Activated naive CD4-positive, alpha-beta T cell treated with Interleukin-2 at 50 U/mL for 16 hours (primary cell): ENCODE measurements at regions not wholly inside any gene's neighbourhood (a gene's known extent, or its start where the extent isn't known, plus 50 kb on each side); places are given as distances from the start of the nearest gene placed in this dataset.

Source experiments
- DNase-seq: peaks from one replicate; pipeline ENCODE4 v3.0.0-alpha.2; 2020

DNA sequence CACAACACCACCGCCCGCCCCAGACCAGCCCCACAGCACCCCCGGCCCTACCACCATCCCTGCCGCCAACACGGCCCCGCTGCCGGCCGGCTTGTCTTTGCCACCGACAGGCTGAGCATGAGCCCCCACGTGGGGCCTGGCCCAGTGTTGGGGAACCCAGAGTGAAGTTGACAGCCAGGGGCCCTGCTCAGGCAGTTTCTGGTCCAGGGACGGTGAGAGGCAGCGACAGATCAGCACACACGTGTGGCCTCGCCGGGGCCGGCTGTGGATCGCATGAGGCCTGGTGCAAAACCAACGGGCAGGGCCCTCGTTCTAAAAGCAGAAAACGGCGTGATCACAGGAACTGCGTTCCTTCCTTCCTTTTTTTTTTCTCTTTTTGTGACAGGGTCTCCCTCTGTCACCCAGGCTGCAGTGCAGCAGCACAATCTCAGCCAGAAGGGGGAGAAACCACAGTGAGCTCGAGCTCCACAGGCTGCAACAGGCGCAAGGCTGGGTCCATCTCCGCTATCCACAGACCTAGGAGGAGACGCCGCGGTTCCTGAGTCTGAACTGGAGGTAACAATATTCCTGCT lies 50.5 kb upstream of the FBRSL1 start:
- no peak for DNase-seq

DNA sequence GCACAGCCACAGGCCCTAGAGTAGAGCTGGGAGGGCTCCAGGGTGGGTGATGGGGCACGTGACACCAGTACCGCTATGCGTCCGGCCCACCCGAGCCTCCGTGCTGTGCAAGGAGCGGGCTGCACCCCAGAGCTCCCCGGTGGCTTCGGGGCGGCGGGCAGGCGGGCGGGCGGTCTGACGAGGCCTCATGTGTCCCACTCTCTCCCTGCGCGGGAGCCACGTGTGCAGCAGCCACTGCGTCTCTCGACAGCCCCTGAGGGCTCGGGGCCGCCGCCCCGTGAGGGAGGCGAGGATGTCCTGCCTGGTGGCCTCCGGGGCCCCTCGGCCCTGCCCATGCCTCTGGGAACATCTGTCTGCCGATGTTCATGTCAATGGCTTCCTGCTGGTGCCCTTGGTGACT lies 51.2 kb upstream of the FBRSL1 start:
- DNase-seq, result no peak

DNA sequence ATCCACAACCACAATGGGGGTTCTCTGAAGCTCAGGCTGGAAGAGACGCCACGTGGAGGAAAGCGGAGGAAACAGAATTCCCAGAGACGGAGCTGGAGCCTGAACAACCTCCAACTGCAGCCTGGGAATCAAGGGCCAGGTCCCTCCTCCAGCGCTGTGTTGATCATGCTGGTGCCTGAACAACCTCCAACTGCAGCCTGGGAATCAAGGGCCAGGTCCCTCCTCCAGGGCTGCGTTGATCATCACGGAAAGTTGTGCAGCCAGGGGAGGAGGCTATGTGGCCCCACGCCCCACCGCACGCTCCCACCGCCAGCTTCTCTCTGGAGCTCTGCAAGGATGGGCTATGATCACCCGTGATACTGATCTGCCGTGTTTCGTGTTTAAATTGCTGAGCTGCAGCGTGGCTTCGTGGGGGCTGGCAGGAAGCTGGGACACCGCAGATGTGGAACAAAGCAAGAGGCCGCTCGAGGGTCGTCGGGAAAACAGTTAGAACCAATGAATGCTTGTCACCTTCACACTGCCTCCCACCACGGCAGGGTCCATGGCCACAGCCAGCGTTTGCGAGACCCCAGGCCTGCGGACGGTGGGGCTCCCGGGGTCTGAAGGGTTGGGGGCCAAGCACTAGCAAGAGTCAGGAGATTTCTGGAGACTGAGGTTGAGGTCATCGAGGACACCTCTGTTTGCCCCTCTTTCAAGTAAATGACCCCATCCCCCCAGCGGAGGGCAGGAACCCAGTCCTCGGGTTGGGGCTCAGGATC lies 51.8 kb upstream of the FBRSL1 start:
- no peak for DNase-seq

DNA sequence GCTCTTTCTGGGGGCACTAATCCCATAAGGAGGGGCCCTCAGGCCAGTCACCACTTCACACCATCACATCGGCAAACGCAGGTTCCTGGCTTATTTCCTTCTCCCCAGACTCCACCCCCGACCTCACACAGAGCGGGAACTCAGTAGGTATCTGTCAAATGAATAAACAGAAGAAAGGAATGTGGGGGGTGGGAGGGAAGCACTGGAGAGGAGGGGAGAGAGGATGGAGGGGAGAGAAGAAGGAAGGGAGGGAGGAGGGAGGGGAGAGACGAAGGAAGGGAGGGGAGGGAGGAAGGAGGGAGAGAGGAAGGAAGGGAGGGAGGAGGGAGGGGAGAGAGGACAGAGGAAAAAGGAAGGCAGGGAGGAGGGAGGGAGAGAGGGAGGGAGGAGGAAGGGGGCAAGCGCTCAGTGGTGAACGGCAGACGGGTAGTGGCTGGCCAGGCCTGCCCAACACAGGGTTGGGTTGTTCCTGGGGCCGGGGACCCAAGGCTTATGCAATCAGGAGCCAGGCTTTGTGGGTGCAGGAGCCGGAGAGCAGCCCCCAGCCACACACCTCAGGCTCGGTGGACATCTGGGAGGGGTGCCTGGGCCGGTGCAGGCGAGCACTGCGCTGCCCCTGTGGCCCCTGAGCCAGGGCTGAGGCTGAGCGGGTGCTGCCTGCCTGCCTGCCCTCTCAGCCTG lies 52.6 kb upstream of the FBRSL1 start:
- no peak for DNase-seq

DNA sequence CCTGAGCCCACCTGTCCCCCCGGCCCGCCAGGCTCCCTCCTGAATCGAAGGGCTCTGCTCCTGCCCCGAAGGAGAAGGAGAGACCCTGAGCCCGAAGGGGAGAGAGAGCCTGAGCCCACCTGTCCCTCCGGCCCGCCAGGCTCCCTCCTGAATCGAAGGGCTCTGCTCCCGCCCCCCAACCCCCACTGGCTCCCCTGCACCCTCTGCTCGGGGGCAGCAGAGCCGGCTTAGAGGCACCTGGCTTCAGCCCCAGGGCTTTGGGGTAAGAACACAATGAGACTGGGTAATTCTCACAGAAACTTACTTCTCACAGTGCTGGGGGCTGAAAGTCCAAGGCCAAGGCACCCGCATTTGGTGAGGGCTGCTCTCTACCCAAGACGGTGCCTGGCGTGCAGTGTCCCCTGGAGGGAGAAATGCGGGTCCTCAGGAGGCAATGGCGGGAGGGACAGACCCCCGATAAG lies 53.1 kb upstream of the FBRSL1 start:
- DNase-seq, result no peak

DNA sequence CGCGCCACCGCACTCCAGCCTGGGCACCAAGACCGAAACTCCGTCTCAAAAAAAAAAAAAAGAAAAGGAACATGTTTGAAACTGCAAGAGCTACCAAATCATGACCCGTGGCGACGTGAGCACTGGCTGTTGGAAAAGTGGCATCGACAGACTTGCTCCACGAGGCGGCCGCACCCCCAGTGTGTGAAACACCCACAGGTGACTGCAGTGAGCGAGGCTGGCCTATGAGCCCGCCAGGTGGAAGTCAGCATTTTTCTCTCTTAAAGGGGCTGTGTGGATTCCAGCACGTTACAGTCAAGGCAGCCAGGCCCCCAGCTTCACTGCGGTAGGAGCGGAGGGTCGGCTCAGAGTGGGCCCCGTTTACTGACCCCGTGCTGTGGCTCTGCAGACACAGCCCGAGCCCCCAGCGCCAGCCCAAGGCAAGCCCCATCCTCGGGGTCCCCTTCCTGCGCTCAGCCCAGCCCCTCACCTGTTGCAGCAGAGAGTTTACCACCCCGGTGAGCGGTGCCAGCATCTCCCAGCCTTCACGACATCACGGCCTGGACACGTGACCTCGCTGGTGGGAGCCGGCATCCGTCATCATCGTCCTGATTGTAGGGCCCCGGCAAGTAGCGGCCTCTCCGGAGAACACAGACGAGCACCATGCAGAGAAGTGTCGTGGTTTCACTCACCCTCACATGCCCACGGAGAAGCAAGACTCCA lies 54.3 kb upstream of the FBRSL1 start:
- DNase-seq, result no peak

DNA sequence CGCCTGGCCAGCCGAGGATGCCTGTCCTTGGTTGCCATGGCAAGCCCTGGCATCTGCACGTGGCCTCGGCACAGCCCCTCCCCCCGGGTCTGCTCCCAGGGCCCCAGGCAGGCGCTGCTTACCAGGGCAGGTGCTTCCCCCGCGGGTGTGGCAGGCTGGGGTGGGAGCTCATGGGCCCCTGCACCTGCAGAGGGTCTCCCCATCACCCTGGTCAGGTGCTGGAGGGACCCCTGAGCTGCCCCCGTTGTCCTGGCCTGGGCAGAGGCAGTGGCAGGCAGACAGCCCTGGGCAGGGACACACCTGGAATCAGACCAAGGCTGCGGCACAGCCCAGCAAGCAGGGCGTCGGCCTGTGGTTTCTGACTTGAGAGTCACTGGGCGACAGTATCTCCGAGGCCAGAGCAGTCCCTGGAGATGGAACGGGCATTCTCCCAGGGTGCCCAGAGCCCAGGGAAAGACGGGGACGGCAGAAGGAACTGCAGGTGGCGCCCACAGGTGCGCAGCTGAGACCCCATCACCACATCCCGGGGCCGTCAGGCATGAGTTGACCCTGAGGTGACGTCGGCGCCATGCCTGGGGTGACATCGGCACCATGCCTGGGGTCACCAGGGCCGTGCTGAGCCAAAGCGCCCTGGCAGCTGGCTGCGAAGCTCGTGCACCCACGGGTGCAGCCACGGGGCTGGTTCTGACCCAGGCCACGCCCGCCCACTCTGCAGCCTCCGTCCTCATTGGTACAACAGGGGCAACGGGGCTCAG lies 56.1 kb upstream of the FBRSL1 start:
- DNase-seq, result no peak

DNA sequence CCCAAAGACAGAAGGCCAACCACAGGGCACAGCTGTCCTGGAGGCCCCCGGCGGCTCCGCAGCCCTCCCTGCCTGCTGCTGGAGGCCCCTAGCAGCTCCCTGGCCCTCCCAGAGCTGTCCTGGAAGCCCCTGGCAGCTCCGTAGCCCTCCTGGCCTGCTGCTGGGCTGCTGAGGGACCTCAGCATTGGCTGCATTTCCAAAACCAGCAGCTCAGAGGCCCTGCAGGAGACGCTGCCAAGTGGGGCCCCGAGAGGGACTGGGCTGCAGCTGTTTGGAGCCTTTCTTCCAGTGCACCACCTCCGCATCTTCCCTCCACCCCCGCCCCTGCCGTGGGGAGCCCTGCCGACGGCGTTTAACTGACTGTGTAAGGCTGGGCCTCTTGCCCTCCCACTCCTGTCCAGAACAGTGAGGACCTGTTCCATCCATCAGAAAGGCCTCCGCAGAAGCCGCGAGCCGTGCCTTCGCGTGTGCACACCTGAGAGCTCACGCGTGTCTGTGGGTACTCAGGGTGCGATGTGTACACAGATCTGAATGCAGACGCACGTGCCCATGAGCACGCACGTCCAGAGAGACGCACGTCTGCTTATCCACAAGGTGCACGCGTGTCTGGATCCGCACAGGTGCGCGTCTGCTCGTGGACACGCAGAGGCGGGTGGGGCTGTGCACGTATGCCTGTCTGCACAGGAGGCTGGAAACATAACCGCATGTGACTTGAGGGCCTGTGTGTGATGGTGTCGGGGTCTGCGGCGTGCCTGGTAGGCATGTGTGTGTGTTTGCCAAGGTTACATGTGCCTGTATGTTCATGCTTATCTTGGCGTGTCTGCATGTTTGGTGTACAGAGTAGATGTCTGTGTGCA lies 57.0 kb upstream of the FBRSL1 start:
- no peak for DNase-seq

DNA sequence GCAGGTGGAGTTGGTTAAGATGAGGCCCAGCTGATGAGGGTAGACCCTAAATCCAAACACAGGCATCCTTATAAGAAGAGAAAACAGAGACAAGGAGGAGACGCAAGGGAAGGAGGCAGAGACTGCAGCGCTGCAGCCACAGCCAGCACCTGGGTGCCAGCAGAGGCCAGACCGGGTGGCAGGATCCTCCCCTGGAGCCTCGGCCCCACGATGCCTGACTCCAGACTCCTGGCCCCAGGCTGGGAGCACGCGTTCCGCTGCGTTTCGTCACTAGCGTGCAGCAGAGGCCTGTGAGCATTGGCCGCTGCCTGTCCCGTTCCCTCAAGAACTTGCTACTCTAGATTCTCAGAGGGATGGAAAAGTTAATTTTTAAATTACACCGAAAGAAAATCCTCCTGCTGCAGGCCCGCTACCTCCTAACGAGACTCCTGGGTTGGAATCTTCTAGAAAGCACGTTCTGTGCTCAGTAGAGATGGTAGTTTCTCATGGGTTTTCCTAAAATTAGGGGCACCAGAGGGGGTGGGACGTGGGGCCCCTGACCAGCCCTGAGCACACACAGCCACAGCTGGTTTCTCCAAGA lies 57.7 kb upstream of the FBRSL1 start:
- no peak for DNase-seq

DNA sequence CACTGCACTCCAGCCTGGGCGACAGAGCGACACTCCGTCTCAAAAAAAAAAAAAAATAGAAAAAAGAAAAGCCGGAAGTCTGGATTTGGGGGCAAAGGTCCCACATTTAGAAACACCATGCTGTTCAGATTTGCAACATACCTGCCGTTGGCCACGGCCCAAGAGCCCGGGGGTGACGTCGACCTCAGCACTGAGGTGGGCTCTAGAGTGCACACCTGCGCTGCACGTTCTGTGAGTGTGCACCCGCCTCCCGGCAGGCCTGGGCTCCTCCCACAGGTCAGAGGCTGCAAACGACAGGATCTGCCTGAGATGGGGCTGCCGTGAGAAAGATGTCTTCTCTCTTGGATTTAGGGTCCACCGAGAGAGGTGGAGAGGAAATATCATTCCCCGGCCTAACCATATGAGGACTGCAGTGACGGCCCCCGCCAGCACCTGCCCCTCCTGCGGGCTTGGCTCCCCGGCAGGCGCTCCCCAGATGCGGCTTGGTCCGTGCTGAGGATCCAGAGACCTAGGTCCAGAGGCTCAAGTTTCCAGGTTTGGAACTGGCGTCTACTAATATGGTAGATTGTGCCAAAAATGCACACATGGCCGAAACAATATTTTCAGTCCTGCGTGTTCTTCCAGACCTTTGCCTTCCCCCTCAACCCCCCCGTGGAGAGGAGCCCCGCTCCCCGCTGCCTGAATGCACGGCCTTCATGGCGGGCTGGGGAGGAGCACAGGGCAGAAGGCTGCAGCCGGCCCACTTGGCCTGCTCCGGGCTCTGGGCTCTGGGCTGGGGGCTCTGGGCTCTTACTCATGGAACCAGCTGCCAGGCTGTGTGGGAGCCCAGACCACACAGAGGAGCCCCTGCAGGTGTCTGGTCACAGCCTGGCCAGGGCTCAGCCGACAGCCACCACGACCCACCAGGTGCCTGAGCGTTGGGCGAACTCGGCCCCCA lies 58.8 kb upstream of the FBRSL1 start:
- no peak for DNase-seq

DNA sequence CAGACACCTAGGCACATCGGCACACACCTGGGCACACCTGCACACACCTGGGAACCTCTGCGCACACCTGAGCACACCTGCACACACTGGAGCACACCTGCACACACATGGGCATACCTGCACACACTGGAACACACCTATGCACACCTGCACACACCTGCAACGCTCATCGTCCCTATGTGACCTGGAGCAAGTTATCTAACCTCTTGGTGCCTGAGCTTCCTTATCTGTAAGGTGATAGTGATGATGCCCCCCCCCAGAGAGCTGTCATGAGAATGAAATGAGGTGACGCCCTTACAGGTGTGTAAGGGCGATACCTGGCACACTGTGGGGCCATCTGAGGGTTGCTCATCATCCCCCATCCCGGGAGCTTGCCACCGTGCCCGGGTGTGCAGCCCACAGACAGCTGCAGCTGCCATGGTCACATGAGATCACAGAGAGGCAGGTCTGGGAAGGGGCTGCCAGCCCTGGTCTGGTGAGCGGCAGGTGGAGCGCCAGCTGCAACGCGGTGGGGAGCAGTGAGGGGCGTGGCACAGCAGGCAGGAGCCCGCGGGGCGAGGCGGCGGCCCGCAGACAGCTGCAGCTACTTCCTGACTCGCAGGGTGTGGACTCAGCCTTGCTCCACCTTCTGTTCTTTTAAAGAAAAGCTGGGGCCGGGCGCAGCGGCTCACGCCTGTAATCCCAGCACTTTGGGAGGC lies 59.9 kb upstream of the FBRSL1 start:
- DNase-seq, result peak; percentile 53

DNA sequence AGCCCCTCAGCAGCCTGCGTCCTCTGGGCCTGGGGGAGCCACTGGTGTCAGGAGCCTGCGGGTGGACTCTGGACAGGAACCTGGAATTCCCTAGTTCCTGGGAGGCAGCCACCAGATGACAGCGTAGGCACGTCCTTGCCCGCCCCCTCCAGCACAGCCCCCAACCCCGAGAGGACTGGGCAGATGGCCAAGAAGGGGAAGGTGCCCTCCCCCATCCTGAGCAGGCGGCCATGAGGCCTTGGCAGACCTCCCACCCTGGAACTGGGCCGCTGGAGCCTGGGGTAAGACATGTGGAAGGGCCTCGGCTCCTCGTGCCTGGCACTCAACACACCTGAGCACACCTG lies 60.4 kb upstream of the FBRSL1 start:
- DNase-seq, result no peak

DNA sequence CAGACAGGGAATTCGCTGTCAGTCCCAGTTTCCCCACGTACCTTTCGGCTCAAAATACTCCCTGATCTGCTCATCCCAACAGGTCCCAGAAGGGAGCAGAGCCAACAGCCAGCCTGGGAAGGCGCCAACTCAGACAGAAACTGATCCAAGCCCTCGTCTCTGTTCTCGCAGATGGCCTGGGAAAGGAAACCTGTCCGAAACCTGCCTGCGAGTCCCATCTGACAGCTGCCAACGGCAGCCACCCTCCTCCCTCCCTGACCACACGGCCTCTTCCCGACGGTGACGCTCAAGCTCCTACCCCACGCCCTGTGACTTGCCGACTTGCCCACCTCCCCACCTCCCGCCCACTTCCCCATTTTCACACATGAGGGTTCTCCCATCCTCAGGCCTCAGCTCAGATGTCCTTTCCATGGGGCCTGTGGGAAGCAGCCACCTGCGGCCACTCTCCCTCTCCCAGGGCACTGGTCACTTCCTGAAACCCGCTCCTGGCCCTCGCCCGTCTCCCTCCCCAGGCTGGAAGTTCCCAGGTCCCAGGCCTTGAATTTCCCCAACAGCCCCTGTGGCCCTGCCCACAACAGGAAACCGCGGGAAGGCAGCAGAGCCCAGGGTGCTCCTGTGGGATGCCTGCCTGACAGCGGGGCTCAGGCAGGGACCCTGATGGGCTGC lies 60.9 kb upstream of the FBRSL1 start:
- no peak for DNase-seq

DNA sequence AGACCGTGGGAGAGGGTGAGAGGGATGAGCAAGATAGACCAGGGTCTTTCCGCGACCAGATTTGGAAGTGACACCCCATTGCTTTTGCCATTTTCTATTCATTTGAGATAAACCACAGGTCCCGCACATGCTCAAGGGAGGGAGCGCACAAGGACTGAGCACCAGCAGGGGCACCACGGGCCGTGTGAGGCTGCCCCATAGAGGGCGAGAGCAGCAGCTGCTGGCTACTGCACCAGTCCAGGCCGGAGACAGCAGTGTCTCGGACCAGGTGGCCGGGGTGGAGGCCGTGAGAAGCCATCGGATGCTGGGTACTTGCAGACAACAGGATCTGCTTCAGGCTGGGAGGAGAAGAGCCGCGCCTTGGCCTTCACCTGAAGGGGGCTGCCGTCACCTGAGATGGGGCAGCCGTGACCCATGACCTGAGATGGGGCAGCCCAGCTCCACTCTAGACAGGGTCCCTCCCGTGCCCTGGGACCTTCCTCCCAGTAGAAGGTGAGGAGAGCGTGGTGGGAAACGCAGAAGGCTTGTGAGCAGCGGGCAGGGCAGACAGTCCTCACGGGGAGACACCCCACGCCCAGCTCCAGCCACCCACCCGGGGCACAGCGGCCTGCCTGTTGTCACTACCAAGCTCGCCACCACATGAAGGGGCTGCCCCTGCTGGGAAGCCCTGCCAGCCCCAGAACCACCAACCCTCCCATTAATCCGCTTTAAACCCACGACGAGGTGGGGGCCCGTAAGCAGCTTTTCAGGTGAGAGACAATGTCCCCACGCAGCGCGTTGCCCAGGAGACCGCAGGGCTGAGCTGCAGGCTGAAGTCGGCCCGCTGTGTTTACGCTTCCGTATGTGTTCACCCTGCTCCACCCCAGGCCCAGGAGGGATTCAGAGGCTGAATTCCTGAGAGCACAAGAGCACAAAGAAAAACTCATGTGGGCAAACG lies 61.7 kb upstream of the FBRSL1 start:
- no peak for DNase-seq

DNA sequence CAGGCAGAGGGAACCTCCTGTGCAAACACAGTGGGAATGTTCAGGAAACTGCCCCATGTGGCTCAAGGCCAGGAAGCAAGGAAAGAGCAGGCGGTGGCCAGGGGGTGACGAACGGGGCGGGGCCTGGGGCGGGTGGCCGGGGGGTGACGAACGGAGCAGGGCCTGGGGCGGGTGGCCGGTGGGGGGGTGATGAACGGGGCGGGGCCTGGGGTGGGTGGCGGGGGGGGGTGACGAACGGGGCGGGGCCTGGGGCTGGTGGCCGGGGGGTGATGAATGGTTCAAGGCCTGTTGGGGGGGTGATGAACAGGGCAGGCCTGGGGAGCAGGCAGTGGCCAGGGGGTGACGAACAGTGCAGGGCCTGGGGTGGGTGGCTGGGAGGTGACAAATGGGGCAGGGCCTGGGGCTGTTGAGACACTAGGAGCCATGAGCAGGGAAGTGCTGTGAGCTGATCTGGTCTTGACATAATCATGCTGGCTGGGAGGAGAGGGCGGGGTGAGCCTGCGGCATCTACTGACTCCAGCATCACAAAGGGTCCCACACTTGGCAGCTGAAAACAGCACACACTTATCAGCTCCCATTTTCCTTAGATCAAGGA lies 62.7 kb upstream of the FBRSL1 start:
- no peak for DNase-seq

DNA sequence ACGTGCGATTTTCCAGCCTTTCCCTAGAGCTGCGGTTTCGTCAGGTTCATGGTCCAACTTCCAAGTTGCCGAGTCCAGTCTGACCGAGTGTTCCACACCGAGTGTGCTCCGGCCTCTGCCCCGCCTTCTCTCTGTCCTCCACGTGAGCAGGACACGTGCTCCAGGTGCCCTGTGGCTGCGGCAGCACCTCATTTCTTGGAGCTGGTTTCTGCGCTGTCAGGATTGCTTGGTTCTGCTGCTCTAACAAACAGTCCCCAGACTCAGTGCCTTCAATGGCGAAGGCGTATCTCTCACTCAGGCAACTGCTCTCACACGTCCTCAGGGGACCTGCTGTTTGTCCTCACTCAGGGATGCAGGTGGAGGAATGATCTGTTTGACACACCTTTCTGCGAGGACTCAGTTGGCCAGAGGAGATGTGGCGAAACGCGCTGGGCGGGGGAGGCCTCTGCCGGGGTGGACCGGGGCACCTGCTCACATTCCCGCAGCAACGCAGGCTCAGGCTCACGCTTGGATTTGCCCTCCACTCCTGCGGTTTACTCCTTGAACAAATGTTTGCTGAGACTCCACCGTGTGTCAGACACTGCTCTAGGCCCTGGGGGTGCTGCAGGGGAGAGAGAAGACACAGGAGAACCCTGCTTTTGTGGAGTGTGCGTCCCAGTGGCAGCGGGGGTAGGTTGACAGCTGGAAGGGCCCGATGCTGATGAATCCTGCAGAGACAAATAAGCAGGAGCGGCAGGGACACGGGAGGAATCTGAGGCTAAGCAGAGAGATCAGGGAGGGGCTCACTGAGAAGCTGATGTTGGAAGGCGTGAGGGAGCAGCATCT lies 63.4 kb upstream of the FBRSL1 start:
- DNase-seq, result no peak

DNA sequence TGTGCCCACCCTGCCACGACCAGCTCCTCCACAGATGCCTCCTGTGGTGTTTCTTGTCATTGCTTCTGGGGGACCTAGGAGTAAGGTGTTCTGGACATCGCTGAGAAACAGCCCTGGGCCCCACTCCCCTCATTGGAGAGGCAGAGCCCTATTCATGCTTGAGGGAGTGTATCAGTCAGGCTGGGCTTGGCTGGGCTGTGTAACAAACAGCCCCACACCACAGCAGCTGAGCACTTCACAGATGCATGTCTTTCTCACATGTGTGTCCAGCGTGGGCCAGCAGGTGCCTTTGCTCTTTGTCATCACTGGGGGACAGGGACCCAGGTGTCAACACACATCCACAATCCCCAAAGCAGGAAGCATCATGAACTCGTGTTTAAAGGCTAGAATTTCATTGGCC lies 65.1 kb upstream of the FBRSL1 start:
- no peak for DNase-seq
